Uterus (tissue), 3 donors: ENCODE measurements at regions not wholly inside any gene's neighbourhood (a gene's known extent, or its start where the extent isn't known, plus 50 kb on each side); places are given as distances from the start of the nearest gene placed in this dataset.
A peak's percentile ranks its signal among the peaks of the same experiment; 100 is the strongest.

ENCODE experiments used
- DNase-seq, 2 donors: peaks; one replicate each; pipeline ENCODE4 v3.0.0-alpha.2; 2019 to 2020
- H3K27ac ChIP-seq, 2 donors: fragments of 200-600 bp; sonication (generic); 1 replicate in 1 of 2; 2 replicates in 1 of 2; pipeline ENCODE4 v1.5.1; 2016 to 2018
- H3K27me3 ChIP-seq, 2 donors: fragments of 200-600 bp; sonication (generic); one replicate each; pipeline ENCODE4 v1.5.1; 2018 to 2019; ENCODE audit warnings: control low read depth in 1 of 2
- H3K36me3 ChIP-seq, 2 donors: fragments of 200-600 bp; sonication (generic); one replicate each; pipeline ENCODE4 v1.5.1; 2019; ENCODE audit warnings: control low read depth in 1 of 2
- H3K4me1 ChIP-seq, 2 donors: fragments of 200-600 bp; sonication (generic); one replicate each; pipeline ENCODE4 v1.5.1; 2018 to 2019; ENCODE audit warnings: control low read depth in 1 of 2
- H3K4me3 ChIP-seq, 2 donors: fragments of 200-600 bp; sonication (generic); 1 replicate in 1 of 2; 2 replicates in 1 of 2; pipeline ENCODE4 v1.5.1; 2018 to 2019; ENCODE audit warnings: mild to moderate bottlenecking in 1 of 2
- H3K9me3 ChIP-seq, 2 donors: fragments of 200-600 bp; sonication (generic); one replicate each; pipeline ENCODE4 v1.5.1; 2019; ENCODE audit warnings: control low read depth in 1 of 2
- POLR2A ChIP-seq, 2 donors: fragments of 450-650 bp; IDR thresholded peaks; one replicate each; pipeline ENCODE4 v1.6.1; 2016; ENCODE audit warnings: antibody characterized with exemption in 2 of 2, mild to moderate bottlenecking in 1 of 2, moderate library complexity in 1 of 2
- intact Hi-C: fragments of 100-400 bp; cut with DNase I; formaldehyde crosslinking; loops from one replicate; pipeline ENCODE4 v1.15.1; 2023; ENCODE audit warnings: low total_unique reads
- TF ChIP-seq, protein P1 (sequence below), 4 experiments: fragments of 200-600 bp in 2 of 4; fragments of 450-650 bp in 2 of 4; sonication (generic) in 2 of 4; IDR thresholded peaks; one replicate each; pipeline ENCODE4 v1.5.1; 2016 to 2019; ENCODE audit warnings: antibody characterized with exemption in 4 of 4, mild to moderate bottlenecking in 2 of 4, moderate library complexity in 1 of 4
- donor health status: DM: yes; HTN: yes; CAD: no.

GRCh38 chr4:124135409-124135813, 577.1 kb downstream of the ANKRD50 start:
- intact Hi-C loops, result no loop called here
- Histone ChIP-seq H3K4me3 (no peak overlapping the region), H3K27ac (no peak overlapping the region), H3K36me3 (no peaks in the 10 kb centered on the region), H3K9me3 (no peaks in the 10 kb centered on the region), H3K4me1 (no peaks in the 10 kb centered on the region), H3K27me3 (no peaks in the 10 kb centered on the region)
- no peak for TF ChIP-seq POLR2A (IDR thresholded peaks at IDR 0.05)
- TF ChIP-seq, protein P1, sequence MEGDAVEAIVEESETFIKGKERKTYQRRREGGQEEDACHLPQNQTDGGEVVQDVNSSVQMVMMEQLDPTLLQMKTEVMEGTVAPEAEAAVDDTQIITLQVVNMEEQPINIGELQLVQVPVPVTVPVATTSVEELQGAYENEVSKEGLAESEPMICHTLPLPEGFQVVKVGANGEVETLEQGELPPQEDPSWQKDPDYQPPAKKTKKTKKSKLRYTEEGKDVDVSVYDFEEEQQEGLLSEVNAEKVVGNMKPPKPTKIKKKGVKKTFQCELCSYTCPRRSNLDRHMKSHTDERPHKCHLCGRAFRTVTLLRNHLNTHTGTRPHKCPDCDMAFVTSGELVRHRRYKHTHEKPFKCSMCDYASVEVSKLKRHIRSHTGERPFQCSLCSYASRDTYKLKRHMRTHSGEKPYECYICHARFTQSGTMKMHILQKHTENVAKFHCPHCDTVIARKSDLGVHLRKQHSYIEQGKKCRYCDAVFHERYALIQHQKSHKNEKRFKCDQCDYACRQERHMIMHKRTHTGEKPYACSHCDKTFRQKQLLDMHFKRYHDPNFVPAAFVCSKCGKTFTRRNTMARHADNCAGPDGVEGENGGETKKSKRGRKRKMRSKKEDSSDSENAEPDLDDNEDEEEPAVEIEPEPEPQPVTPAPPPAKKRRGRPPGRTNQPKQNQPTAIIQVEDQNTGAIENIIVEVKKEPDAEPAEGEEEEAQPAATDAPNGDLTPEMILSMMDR (IDR thresholded peaks at IDR 0.05), result no peak
- no peak for DNase-seq

- H3K27ac ChIP-seq, result no peak overlapping the region
- TF ChIP-seq, protein P1 (IDR thresholded peaks at IDR 0.05), result no peak
- no peak for TF ChIP-seq POLR2A (IDR thresholded peaks at IDR 0.05)
- no peaks in the 10 kb centered on the region for H3K36me3 ChIP-seq
- intact Hi-C loops, result no loop called here
- H3K4me1 ChIP-seq, result no peaks in the 10 kb centered on the region
- no peaks in the 10 kb centered on the region for H3K9me3 ChIP-seq
- H3K4me3 ChIP-seq, result no peak overlapping the region
- H3K27me3 ChIP-seq, result no peaks in the 10 kb centered on the region
- no peak for DNase-seq
These were observed 573.5 kb downstream of the ANKRD50 start for GRCh38 chr4:124139044-124139443.

- H3K4me1 ChIP-seq, result no peaks in the 10 kb centered on the region
- no peaks in the 10 kb centered on the region for H3K9me3 ChIP-seq
- H3K4me3 ChIP-seq, result no peak overlapping the region
- H3K27ac ChIP-seq, result peak overlapping the region; percentile 4 to 33
- no peaks in the 10 kb centered on the region for H3K36me3 ChIP-seq
- DNase-seq, result no peak
- intact Hi-C loops, result no loop called here
- H3K27me3 ChIP-seq, result no peaks in the 10 kb centered on the region
- TF ChIP-seq, protein P1 (IDR thresholded peaks at IDR 0.05), result no peak
These were observed 568.9 kb downstream of the ANKRD50 start for GRCh38 chr4:124143632-124144031.

GRCh38 chr4:124144238-124144654, 568.3 kb downstream of the ANKRD50 start:
- H3K9me3 ChIP-seq, result no peaks in the 10 kb centered on the region
- H3K4me1 ChIP-seq, result no peaks in the 10 kb centered on the region
- peak overlapping the region; percentile 4 to 33 for H3K27ac ChIP-seq
- no peak overlapping the region for H3K4me3 ChIP-seq
- peak; percentile 18 to 21 for DNase-seq
- no peaks in the 10 kb centered on the region for H3K36me3 ChIP-seq
- intact Hi-C loops, result no loop called here
- no peaks in the 10 kb centered on the region for H3K27me3 ChIP-seq
- TF ChIP-seq, protein P1 (IDR thresholded peaks at IDR 0.05), result no peak
- TF ChIP-seq POLR2A (IDR thresholded peaks at IDR 0.05), result no peak

DNA sequence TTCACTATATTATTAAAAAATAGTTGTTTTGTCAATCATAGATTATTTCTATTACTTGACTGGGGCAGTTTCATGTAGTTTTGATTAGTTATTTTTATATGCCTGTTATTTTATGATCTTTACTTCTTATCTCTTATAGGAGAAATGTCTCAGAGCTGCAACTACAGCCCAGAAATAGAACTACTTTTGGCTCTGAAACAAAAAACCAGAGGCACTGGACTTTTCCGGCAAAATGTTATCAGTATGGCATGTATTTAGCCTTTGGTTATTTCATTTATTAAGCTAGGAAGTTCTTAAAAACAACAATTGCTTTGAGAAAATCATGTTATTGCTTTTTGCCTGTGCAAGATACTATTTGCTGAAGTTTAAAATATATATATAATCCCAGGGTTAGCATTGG, 566.5 kb downstream of the ANKRD50 start:
- intact Hi-C loops, result no loop called here
- no peaks in the 10 kb centered on the region for H3K36me3 ChIP-seq
- H3K27me3 ChIP-seq, result no peaks in the 10 kb centered on the region
- H3K4me1 ChIP-seq, result no peaks in the 10 kb centered on the region
- DNase-seq, result no peak
- H3K9me3 ChIP-seq, result no peaks in the 10 kb centered on the region
- H3K4me3 ChIP-seq, result no peak overlapping the region
- TF ChIP-seq POLR2A (IDR thresholded peaks at IDR 0.05), result no peak
- TF ChIP-seq, protein P1 (IDR thresholded peaks at IDR 0.05), result no peak
- no peak overlapping the region for H3K27ac ChIP-seq
